DMS 273 (cell line): ENCODE measurements at regions not wholly inside any gene's neighbourhood (a gene's known extent, or its start where the extent isn't known, plus 50 kb on each side); places are given as distances from the start of the nearest gene placed in this dataset.
"Not testable (repeated sequence)": the region's sequence is repeated elsewhere in the genome, so short reads cannot be mapped to it uniquely, and the experiment has no call there.

Experiments used
- DNase-seq: peaks from one replicate; lab custom pipeline; 2025; ENCODE audit not compliant: unreplicated experiment; lab: John Stamatoyannopoulos, UW

GRCh38 chr5:122599000-122599399 is 175.9 kb upstream of the SNX2 start:
- DNase-seq: no peak

DNA sequence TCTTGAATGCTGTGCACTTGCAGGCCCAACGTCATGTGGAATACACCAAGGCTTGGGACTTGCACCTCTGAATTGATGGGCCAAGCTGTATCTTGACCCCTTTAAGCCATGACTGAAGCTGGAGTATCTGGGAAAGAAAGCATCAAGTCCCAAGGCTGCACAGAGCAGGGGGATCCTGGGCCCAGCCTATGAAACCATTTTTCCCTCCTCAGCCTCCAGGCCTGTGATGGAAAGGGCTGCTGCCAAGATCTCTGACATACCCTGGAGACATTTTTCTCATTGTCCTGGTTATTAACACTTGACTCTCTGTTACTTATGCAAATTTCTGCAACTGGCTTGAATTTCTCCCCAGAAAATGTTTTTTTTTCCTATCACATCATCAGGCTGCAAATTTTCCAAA is 174.0 kb upstream of the SNX2 start:
- no peak for DNase-seq

GRCh38 chr5:122602700-122603099 is 172.2 kb upstream of the SNX2 start:
- no peak for DNase-seq

- DNase-seq: no peak
Measured at GRCh38 chr5:122605236-122605635, 169.6 kb upstream of the SNX2 start.

GRCh38 chr5:122607818-122608217 is 167.1 kb upstream of the SNX2 start:
- no peak for DNase-seq

GRCh38 chr5:122608222-122608621 is 166.7 kb upstream of the SNX2 start:
- DNase-seq: no peak

- no peak for DNase-seq
Measured at GRCh38 chr5:122611406-122611805, 163.5 kb upstream of the SNX2 start.

DNA sequence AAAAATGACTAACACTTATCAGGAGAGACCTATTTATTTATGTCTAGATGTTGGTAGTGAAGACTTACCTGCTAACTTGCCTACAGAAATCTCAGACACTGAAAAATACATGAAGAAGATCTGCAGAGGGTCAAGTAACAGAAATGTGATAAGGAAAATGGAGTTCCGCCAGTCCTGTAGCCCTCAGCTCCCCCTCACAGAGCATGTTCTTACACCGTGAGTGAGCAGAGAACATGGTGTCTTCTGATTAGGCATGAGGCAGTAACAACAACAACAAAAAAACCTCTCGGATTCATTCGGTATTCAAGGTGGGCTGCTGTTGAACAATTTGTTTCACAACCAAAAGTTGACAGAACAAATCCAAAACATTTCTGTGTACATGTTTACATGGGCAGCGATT is 162.0 kb upstream of the SNX2 start:
- no peak for DNase-seq

- no peak for DNase-seq
Measured at GRCh38 chr5:122615146-122615545, 159.7 kb upstream of the SNX2 start.

DNA sequence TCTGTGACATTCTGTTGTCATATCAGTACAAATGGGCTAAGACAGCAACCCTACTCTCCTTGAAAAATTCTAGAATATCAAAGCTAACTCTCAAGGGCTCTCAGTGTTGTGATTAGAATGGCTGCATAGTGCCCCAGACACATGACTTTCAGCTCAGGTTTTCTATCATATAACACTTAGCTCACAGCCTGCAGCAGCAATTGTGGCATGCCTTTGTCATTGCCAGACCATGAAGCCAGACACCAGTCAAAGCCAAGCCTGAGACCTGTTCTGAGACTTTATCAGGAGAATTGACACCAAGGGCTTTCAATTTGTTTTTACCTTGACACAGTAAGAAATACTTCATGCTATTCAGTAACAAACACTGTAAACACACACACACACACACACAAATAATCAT is 159.0 kb upstream of the SNX2 start:
- DNase-seq: no peak

DNA sequence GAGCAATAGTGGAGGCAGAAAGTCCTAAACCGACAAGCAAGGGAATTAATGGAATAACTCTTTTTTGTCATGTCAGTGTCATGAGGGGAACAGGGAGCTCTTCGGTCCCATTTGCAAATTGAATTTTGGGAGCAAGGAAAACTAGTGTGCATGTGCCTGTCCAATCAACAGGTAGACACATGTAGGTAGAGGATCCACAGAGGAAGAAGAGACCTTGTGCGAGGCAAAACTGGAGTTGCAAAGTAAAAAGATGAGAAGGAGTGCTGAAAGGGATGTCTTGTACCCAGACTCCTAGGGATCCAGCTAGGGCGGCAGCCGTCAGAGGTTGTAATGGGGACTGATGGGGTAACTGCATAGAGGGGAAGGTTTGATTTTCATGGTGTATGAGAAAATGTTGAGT is 156.8 kb upstream of the SNX2 start:
- not testable (repeated sequence) for DNase-seq

- DNase-seq: not testable (repeated sequence)
Measured at GRCh38 chr5:122620768-122621167, 154.1 kb upstream of the SNX2 start.

GRCh38 chr5:122628714-122629113 is 146.2 kb upstream of the SNX2 start:
- DNase-seq: not testable (repeated sequence)

- DNase-seq: no peak
Measured at GRCh38 chr5:122629121-122629677, 145.7 kb upstream of the SNX2 start.

DNA sequence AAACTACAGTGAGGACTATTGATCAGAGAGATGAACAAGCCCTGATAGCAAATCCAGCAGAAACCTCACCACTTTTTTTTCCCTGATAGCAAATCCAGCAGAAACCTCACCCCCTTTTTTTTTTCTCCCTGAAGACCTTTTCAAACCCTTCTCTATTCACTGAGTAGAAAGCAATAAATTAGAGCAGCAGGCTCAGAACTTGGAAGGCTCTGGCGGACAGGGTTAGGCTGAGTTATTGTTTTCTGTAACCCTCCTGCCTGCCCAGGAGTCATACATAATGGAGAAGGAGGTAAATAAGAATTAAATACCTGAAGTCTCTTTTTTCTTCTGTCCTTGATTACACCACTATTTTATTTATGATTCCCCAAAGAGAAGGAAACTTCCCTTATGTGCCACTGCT is 136.3 kb upstream of the SNX2 start:
- DNase-seq: no peak

GRCh38 chr5:122639033-122639432 is 135.8 kb upstream of the SNX2 start:
- no peak for DNase-seq

GRCh38 chr5:122639864-122640263 is 135.0 kb upstream of the SNX2 start:
- no peak for DNase-seq

- no peak for DNase-seq
Measured at GRCh38 chr5:122649080-122649479, 125.8 kb upstream of the SNX2 start.

- DNase-seq: no peak
Measured at GRCh38 chr5:122653087-122654017, 121.5 kb upstream of the SNX2 start.

GRCh38 chr5:122656160-122656559 is 118.7 kb upstream of the SNX2 start:
- no peak for DNase-seq

DNA sequence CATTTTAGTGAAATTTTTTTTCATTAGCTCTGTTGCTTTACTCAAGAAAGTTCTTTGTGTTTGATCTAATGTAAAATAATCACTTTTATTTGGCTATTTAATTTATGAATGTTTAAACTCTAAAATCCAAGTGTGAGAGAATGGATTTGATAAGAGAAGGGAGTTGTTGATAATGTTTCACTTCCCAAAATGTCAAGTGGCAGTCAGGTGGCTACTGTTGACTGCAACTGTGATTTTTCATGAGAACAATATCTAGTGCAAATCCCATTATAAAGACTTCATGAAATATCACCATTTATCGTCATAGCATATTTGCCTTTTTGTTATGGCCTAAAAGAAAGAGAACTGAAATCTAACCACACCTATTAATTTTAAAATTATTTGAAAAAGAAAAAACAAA is 118.3 kb upstream of the SNX2 start:
- DNase-seq: no peak

DNA sequence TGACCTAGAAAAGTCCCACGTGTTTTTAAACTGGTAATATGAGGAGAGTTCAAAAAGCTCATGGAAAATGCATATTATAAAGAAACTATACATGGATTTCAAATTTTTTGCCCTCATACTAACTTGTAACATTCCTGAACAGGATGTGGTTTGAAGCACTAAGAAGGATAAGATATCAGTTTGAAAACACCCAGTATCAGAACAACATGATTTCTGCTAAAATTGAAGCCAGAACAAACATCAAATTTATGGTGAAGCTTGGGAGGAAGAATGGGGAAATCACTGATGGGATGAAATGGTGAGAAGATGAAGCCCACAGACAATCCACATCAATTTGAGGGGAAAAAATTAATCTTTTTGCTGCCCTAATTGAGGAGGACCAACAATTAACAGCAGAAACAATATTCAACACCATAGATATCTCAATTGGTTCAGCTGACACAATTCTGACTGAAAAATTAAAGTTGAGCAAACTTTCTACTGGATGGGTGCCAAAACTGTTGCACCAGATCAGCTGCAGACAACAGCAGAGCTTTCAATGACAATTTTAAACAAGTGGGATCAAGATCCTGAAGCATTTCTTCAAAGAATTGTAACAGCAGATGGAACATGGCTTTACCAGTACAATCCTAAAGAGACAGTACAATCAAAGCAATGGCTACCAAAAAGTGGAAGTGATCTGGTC is 113.2 kb upstream of the SNX2 start:
- DNase-seq: no peak
